Astrocyte of the spinal cord (primary cell): ENCODE measurements at regions not wholly inside any gene's neighbourhood (a gene's known extent, or its start where the extent isn't known, plus 50 kb on each side); places are given as distances from the start of the nearest gene placed in this dataset.
"Not testable (repeated sequence)": the region's sequence is repeated elsewhere in the genome, so short reads cannot be mapped to it uniquely, and the experiment has no call there.

Source experiments
- DNase-seq: peaks from one replicate; pipeline ENCODE4 v3.0.0; 2011; ENCODE audit warnings: low read depth, low spot score
- H3K4me3 ChIP-seq: 2 replicates; pipeline ENCODE4 v1.5.1; 2011; ENCODE audit warnings: low read depth, mild to moderate bottlenecking, low read length, moderate library complexity
- in situ Hi-C: cut with HindIII; loops from 2 replicates; pipeline ENCODE4 v1.10.0; 2017; ENCODE audit warnings: low sequenced_read_pairs
- TF ChIP-seq, protein P1 (sequence below): IDR thresholded peaks from 2 replicates; pipeline ENCODE4 v1.5.1; 2012; ENCODE audit warnings: low read depth, mild to moderate bottlenecking, low read length, inconsistent platforms

DNA sequence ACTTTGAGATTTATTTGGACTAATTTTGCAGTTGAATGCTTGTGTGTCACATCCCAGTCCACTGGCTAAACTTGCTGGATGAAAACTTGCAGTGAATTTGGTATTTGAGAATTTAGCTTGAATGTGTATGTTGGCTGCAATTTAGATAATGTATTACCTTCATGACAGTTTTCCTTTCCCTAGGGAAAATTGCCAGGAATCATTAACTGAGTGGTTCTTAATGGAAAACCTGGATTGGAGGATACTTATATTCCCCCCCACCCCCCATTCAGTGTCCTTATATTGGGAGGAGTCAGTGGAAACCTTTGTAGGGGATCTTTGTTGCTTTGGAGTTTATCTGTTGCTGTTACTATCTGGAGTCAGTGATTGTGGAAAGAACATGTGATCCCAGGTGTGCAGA lies 67.6 kb downstream of the KPNA2 start:
- TF ChIP-seq, protein P1, sequence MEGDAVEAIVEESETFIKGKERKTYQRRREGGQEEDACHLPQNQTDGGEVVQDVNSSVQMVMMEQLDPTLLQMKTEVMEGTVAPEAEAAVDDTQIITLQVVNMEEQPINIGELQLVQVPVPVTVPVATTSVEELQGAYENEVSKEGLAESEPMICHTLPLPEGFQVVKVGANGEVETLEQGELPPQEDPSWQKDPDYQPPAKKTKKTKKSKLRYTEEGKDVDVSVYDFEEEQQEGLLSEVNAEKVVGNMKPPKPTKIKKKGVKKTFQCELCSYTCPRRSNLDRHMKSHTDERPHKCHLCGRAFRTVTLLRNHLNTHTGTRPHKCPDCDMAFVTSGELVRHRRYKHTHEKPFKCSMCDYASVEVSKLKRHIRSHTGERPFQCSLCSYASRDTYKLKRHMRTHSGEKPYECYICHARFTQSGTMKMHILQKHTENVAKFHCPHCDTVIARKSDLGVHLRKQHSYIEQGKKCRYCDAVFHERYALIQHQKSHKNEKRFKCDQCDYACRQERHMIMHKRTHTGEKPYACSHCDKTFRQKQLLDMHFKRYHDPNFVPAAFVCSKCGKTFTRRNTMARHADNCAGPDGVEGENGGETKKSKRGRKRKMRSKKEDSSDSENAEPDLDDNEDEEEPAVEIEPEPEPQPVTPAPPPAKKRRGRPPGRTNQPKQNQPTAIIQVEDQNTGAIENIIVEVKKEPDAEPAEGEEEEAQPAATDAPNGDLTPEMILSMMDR = no peak
- no peak overlapping the region for H3K4me3 ChIP-seq
- in situ Hi-C loops = no loop called here
- no peak for DNase-seq

DNA sequence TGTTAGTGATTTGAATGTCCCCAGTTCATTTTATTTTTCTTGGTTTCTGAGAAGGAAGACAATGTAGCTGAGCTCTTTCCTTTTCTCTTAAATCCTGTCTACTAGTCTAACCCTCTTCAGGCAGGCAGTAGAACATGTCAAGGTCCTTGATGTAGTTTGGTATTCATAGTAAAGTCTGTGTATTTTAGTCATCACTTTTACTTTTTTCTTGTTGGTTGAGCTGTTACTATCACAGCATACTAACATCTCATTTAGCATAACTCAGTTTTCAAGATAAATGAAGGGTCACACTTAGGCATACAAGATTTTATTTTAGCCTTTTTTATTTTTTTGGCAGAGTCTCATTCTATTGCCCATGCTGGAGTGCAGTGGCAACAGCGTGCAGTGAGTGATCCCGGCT lies 70.5 kb downstream of the KPNA2 start:
- in situ Hi-C loops = no loop called here
- DNase-seq = no peak
- TF ChIP-seq, protein P1 = no peak
- no peak overlapping the region for H3K4me3 ChIP-seq

DNA sequence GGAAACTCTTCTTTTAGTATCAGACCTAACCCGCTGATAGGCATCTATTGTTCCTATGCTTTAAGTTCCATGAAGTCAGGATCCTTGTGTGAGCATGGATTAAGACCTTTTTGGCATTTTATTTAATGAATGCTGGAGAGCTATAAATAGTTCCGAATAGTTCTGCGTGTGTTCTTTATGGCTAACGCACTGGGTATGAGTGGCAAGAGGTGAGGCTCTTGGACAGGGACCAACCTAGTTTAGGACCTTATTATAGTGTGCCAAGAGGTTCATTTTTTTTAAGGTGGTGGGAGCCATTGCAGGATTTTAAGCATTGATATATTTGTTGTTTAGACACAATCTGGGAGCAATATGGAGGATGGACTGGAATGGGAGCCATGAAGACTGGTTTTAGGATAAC lies 71.8 kb downstream of the KPNA2 start:
- TF ChIP-seq, protein P1 = no peak
- DNase-seq = no peak
- H3K4me3 ChIP-seq = no peak overlapping the region
- in situ Hi-C loops = no loop called here

DNA sequence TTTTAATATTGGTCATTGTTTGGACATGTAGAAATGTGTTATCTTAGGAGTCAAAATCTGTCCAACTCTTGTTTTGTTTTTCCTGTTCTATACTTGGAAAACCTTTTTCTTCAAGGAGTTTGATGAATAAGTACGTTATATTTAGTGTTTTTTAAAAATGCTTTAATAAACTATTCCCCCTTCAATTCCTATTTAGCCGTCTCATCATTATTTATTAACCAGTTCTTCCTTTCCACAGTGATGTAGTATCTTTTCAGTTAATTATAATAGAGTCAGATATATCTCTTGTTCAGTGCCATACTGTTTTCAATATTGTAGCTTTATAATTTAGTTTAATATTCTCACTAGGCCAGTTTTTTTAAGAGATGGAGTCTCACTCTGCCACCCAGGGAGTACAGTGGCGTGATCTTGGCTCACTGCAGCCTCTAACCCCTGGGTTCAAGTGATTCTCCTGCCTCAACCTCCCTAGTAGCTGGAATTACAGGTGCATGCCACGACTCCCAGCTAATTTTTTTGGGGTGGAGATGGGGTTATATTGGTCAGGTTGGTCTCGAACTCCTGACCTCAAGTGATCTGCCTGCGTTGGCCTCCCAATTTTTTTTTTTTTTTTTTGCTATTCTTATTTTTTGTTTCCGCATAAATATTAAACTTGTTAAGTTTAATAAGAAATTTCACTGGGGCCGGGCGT lies 72.9 kb downstream of the KPNA2 start:
- in situ Hi-C loops = no loop called here
- DNase-seq = no peak
- H3K4me3 ChIP-seq = no peak overlapping the region
- TF ChIP-seq, protein P1 = no peak

DNA sequence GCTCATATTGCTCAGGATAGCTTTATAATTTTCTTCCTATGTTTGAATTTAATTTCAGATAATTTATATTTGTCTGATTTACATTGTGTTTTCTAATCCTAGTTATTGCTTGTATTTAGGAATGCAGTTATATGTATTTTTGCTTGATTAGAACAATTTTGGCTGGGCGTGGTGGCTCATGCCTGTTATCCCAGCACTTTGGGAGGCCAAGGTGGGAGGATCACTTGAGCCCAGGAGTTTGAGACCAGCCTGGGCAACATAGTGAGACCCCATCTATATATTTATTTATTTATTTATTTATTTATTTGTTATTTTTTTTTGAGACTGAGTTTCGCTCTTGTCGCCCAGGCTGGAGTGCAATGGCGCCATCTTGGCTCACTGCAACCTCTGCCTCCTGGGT lies 73.9 kb downstream of the KPNA2 start:
- in situ Hi-C loops, H3K4me3 ChIP-seq, DNase-seq: not testable (repeated sequence)

DNA sequence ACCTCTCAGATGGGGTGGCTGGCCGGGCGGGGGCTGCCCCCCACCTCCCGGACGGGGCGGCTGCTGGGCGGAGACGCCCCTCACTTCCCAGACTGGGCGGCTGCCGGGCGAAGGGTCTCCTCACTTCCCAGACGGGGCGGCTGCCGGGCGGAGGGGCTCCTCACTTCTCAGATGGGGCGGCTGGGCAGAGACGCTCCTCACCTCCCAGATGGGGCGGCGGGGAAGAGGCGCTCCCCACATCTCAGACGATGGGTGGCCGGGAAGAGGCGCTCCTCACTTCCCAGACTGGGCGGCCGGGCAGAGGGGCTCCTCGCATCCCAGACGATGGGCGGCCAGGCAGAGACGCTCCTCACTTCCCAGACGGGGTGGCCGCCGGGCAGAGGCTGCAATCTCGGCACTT lies 80.7 kb downstream of the KPNA2 start:
- H3K4me3 ChIP-seq, in situ Hi-C loops, DNase-seq: not testable (repeated sequence)

DNA sequence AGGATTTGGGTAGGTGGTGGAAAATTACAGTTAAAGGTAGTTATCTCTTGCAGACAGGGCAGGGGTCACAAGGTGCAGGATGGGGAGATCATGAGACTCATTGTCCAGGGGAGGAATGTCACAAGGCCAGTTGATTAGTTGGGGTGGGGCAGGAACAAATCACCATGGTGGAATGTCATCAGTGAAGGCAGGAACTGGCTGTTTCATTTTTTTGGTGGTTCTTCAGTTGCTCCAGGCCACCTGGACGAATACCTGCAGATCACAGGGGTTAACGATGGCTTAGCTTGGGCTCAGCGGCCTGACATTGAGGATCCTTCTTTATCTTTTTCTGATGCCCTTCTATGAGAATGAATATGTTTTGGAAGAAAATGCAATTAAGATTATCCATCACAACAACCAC lies 87.1 kb downstream of the KPNA2 start:
- in situ Hi-C loops = no loop called here
- TF ChIP-seq, protein P1 = no peak
- no peak overlapping the region for H3K4me3 ChIP-seq
- no peak for DNase-seq
